H9 (cell line): ENCODE measurements at regions not wholly inside any gene's neighbourhood (a gene's known extent, or its start where the extent isn't known, plus 50 kb on each side); places are given as distances from the start of the nearest gene placed in this dataset.

Experiments used
- DNase-seq: peaks from one replicate; pipeline ENCODE4 v3.0.0-alpha.2; 2017
- H2AFZ ChIP-seq: one replicate; pipeline ENCODE4 v1.6.1; 2013; ENCODE audit warnings: mild to moderate bottlenecking, low read length, control low read depth, moderate library complexity
- H2AK5ac ChIP-seq: 2 replicates; pipeline ENCODE4 v1.6.1; 2013; ENCODE audit warnings: low read length, control low read depth, mixed read lengths; ENCODE audit not compliant: insufficient read length
- H2BK120ac ChIP-seq: one replicate; pipeline ENCODE4 v1.6.1; 2013; ENCODE audit warnings: low read depth, mild to moderate bottlenecking, low read length, control low read depth, inconsistent platforms; ENCODE audit not compliant: poor library complexity, severe bottlenecking
- H2BK12ac ChIP-seq: 2 replicates; pipeline ENCODE4 v1.6.1; 2013; ENCODE audit warnings: low read length, control low read depth, mixed read lengths, low read depth; ENCODE audit not compliant: insufficient read length
- H2BK15ac ChIP-seq: 2 replicates; pipeline ENCODE4 v1.6.1; 2013; ENCODE audit warnings: low read depth, low read length, control low read depth
- H2BK20ac ChIP-seq: one replicate; pipeline ENCODE4 v1.6.1; 2013; ENCODE audit warnings: low read depth, mild to moderate bottlenecking, low read length, control low read depth, inconsistent platforms; ENCODE audit not compliant: poor library complexity, severe bottlenecking
- H2BK5ac ChIP-seq: 2 replicates; pipeline ENCODE4 v1.6.1; 2013; ENCODE audit warnings: low read length, control low read depth, mixed read lengths; ENCODE audit not compliant: insufficient read length
- H3K14ac ChIP-seq: 2 replicates; pipeline ENCODE4 v1.6.1; 2013; ENCODE audit warnings: low read length, control low read depth; ENCODE audit not compliant: insufficient read depth
- H3K18ac ChIP-seq: 2 replicates; pipeline ENCODE4 v1.6.1; 2013; ENCODE audit warnings: low read depth, mild to moderate bottlenecking, mixed read lengths, low read length, control low read depth; ENCODE audit not compliant: insufficient read length
- H3K23ac ChIP-seq: 2 replicates; pipeline ENCODE4 v1.6.1; 2013; ENCODE audit warnings: low read length, control low read depth, mixed read lengths, low read depth; ENCODE audit not compliant: insufficient read length
- H3K23me2 ChIP-seq: 2 replicates; pipeline ENCODE4 v1.6.1; 2013; ENCODE audit warnings: low read depth, mild to moderate bottlenecking, mixed read lengths, low read length, control low read depth; ENCODE audit not compliant: insufficient read length, poor library complexity, severe bottlenecking
- H3K27ac ChIP-seq: 2 replicates; pipeline ENCODE4 v1.5.1; 2013; ENCODE audit warnings: low read length, control low read depth, mixed read lengths, low read depth; ENCODE audit not compliant: insufficient read length
- H3K27me3 ChIP-seq: 2 replicates; pipeline ENCODE4 v1.6.1; 2013; ENCODE audit warnings: low read length, control low read depth, inconsistent platforms; ENCODE audit not compliant: insufficient read depth
- H3K4ac ChIP-seq: 2 replicates; pipeline ENCODE4 v1.6.1; 2013; ENCODE audit warnings: low read depth, mild to moderate bottlenecking, control low read depth, inconsistent platforms, low read length, moderate library complexity
- H3K4me1 ChIP-seq: 2 replicates; pipeline ENCODE4 v1.6.1; 2013; ENCODE audit warnings: low read length, control low read depth, inconsistent platforms; ENCODE audit not compliant: insufficient read depth
- H3K4me2 ChIP-seq: 2 replicates; pipeline ENCODE4 v1.6.1; 2013; ENCODE audit warnings: low read length, control low read depth, mixed read lengths; ENCODE audit not compliant: insufficient read length, insufficient read depth
- H3K56ac ChIP-seq: 2 replicates; pipeline ENCODE4 v1.6.1; 2013; ENCODE audit warnings: low read depth, mild to moderate bottlenecking, mixed read lengths, low read length, control low read depth; ENCODE audit not compliant: insufficient read length
- H3K79me1 ChIP-seq: 2 replicates; pipeline ENCODE4 v1.6.1; 2013; ENCODE audit warnings: low read depth, mild to moderate bottlenecking, moderate library complexity, low read length, control low read depth, inconsistent platforms; ENCODE audit not compliant: insufficient read depth, poor library complexity, severe bottlenecking
- H3K79me2 ChIP-seq: 2 replicates; pipeline ENCODE4 v1.6.1; 2013; ENCODE audit warnings: low read length, control low read depth, inconsistent platforms; ENCODE audit not compliant: insufficient read depth
- H3K9ac ChIP-seq: 2 replicates; pipeline ENCODE4 v1.6.1; 2013; ENCODE audit warnings: low read length, control low read depth, mixed read lengths; ENCODE audit not compliant: insufficient read length; ENCODE audit errors: extremely low read depth
- H3K9me3 ChIP-seq: one replicate; pipeline ENCODE4 v1.6.1; 2013; ENCODE audit warnings: low read depth, low read length, inconsistent platforms; ENCODE audit not compliant: control insufficient read depth
- H3T11ph ChIP-seq: one replicate; pipeline ENCODE4 v1.6.1; 2013; ENCODE audit warnings: mild to moderate bottlenecking, low read length, control low read depth, inconsistent platforms
- H4K20me1 ChIP-seq: one replicate; pipeline ENCODE4 v1.6.1; 2013; ENCODE audit not compliant: control insufficient read depth, insufficient read length, insufficient read depth
- H4K5ac ChIP-seq: 2 replicates; pipeline ENCODE4 v1.6.1; 2013; ENCODE audit warnings: low read depth, mild to moderate bottlenecking, mixed read lengths, low read length, control low read depth; ENCODE audit not compliant: insufficient read length
- H4K8ac ChIP-seq: replicated peaks from 2 replicates; pipeline ENCODE4 v1.6.1; 2013; ENCODE audit warnings: low read length, control low read depth, mixed read lengths, low read depth; ENCODE audit not compliant: insufficient read length
- H4K91ac ChIP-seq: 2 replicates; pipeline ENCODE4 v1.6.1; 2013; ENCODE audit warnings: low read depth, mild to moderate bottlenecking, moderate library complexity, mixed read lengths, low read length, control low read depth; ENCODE audit not compliant: insufficient read length
- H3K27ac Mint-ChIP-seq, 3 experiments: 2 replicates in 2 of 3; 3 replicates in 1 of 3; pipeline ENCODE4 v1.8.0; 2020 to 2021; ENCODE audit warnings: mixed read lengths in 3 of 3, mild to moderate bottlenecking in 1 of 3, moderate library complexity in 1 of 3
- H3K27me3 Mint-ChIP-seq: 2 replicates; pipeline ENCODE4 v1.8.0; 2021; ENCODE audit warnings: low read depth, mild to moderate bottlenecking, moderate library complexity, mixed read lengths
- H3K36me3 Mint-ChIP-seq, 3 experiments: 2 replicates in 2 of 3; 3 replicates in 1 of 3; pipeline ENCODE4 v1.8.0; 2020 to 2021; ENCODE audit warnings: low read depth in 3 of 3, mixed read lengths in 3 of 3; ENCODE audit not compliant: insufficient read depth in 1 of 3
- H3K4me1 Mint-ChIP-seq, 2 experiments: 2 replicates each; pipeline ENCODE4 v1.8.0; 2020; ENCODE audit warnings: mixed read lengths in 2 of 2
- H3K4me3 Mint-ChIP-seq, 2 experiments: 2 replicates in 1 of 2; 3 replicates in 1 of 2; pipeline ENCODE4 v1.8.0; 2020 to 2021; ENCODE audit warnings: mild to moderate bottlenecking in 2 of 2, mixed read lengths in 2 of 2, moderate library complexity in 1 of 2
- H3K9me3 Mint-ChIP-seq, 2 experiments: 2 replicates in 1 of 2; 3 replicates in 1 of 2; pipeline ENCODE4 v1.8.0; 2020; ENCODE audit warnings: mild to moderate bottlenecking in 2 of 2, mixed read lengths in 2 of 2, moderate library complexity in 1 of 2
- CTCF ChIP-seq: fragments of 200-600 bp; sonication (generic); conservative IDR thresholded peaks from 3 replicates; pipeline ENCODE4 v1.8.0; 2021; ENCODE audit warnings: antibody characterized with exemption, mild to moderate bottlenecking
- WGBS: extraction: QIAGEN DNeasy Blood & Tissue Kit; methylation state at CpG from one replicate; pipeline ENCODE4 v1.1.7; 2013; ENCODE audit warnings: missing lambda C conversion rate, low lambda C conversion rate, mixed read lengths; ENCODE audit not compliant: insufficient read length; ENCODE audit errors: extremely low coverage; 5-methylcytosine and 5-hydroxymethylcytosine counted together

- Histone ChIP-seq H3K4ac (no peak overlapping the region), H3K23ac (no peak overlapping the region), H3K79me2 (no peaks in the 10 kb centered on the region), H2AFZ (no peak overlapping the region), H4K91ac (no peak overlapping the region), H3K27me3 (no peaks in the 10 kb centered on the region), H2BK20ac (no peak overlapping the region), H4K8ac (no peak overlapping the region), H3K9ac (no peak overlapping the region), H4K5ac (no peak overlapping the region), H3K79me1 (no peaks in the 10 kb centered on the region), H2BK5ac (no peak overlapping the region), H3K56ac (no peak overlapping the region), H3T11ph (no peak overlapping the region), H2BK120ac (no peak overlapping the region), H3K4me2 (no peak overlapping the region), H3K14ac (no peak overlapping the region), H3K27ac (no peak overlapping the region), H4K20me1 (no peaks in the 10 kb centered on the region), H3K4me1 (no peaks in the 10 kb centered on the region), H2BK12ac (no peak overlapping the region), H2AK5ac (no peak overlapping the region), H3K18ac (no peak overlapping the region), H3K9me3 (no peaks in the 10 kb centered on the region), H3K23me2 (no peaks in the 10 kb centered on the region), H2BK15ac (no peak overlapping the region)
- DNase-seq = no peak
- no peaks in the 10 kb centered on the region for H3K36me3 Mint-ChIP-seq
- no CpG with 5 or more reads among the region's 5 CpGs for WGBS
- no peak for TF ChIP-seq CTCF
- no peak overlapping the region for H3K4me3 Mint-ChIP-seq
- peaks cover 3% of the 10 kb centered on the region for H3K27me3 Mint-ChIP-seq
- H3K27ac Mint-ChIP-seq = no peak overlapping the region
- H3K9me3 Mint-ChIP-seq = no peaks in the 10 kb centered on the region
- no peaks in the 10 kb centered on the region for H3K4me1 Mint-ChIP-seq
Observed at GRCh38 chr7:46940178-46940577, 641.7 kb downstream of the TNS3 start.
